CD4-positive, alpha-beta T cell treated with Interleukin-4 for 4 hours (primary cell): ENCODE measurements at regions not wholly inside any gene's neighbourhood (a gene's known extent, or its start where the extent isn't known, plus 50 kb on each side); places are given as distances from the start of the nearest gene placed in this dataset.

Experiments used
- DNase-seq: peaks from one replicate; pipeline ENCODE4 v3.0.0-alpha.2; 2020

- peak; percentile 47 for DNase-seq
Observed at GRCh38 chr1:116232989-116233514, 121.9 kb downstream of the MAB21L3 start.

- DNase-seq: no peak
Observed at GRCh38 chr1:116234429-116234828, 123.2 kb downstream of the MAB21L3 start.

GRCh38 chr1:116239916-116240315, 128.7 kb downstream of the MAB21L3 start:
- no peak for DNase-seq

GRCh38 chr1:116242741-116243140, 130.3 kb upstream of the ATP1A1 start:
- DNase-seq: no peak

- no peak for DNase-seq
Observed at GRCh38 chr1:116243333-116244054, 129.6 kb upstream of the ATP1A1 start.

GRCh38 chr1:116246174-116246573, 126.9 kb upstream of the ATP1A1 start:
- no peak for DNase-seq

- DNase-seq: no peak
Observed at GRCh38 chr1:116252271-116252670, 120.8 kb upstream of the ATP1A1 start.

GRCh38 chr1:116252785-116253184, 120.3 kb upstream of the ATP1A1 start:
- DNase-seq: no peak

GRCh38 chr1:116253566-116254382, 119.3 kb upstream of the ATP1A1 start:
- DNase-seq: no peak

- DNase-seq: no peak
Observed at GRCh38 chr1:116254776-116255175, 118.3 kb upstream of the ATP1A1 start.

GRCh38 chr1:116255486-116256285, 117.4 kb upstream of the ATP1A1 start:
- no peak for DNase-seq

GRCh38 chr1:116256286-116256649, 116.8 kb upstream of the ATP1A1 start:
- DNase-seq: no peak

GRCh38 chr1:116256875-116257274, 116.2 kb upstream of the ATP1A1 start:
- no peak for DNase-seq

GRCh38 chr1:116257341-116257767, 115.7 kb upstream of the ATP1A1 start:
- DNase-seq: no peak

GRCh38 chr1:116257836-116258235, 115.2 kb upstream of the ATP1A1 start:
- no peak for DNase-seq

GRCh38 chr1:116258668-116259419, 114.2 kb upstream of the ATP1A1 start:
- DNase-seq: no peak

GRCh38 chr1:116259663-116260062, 113.4 kb upstream of the ATP1A1 start:
- no peak for DNase-seq

- DNase-seq: no peak
Observed at GRCh38 chr1:116260115-116260514, 112.9 kb upstream of the ATP1A1 start.

- DNase-seq: no peak
Observed at GRCh38 chr1:116260621-116261020, 112.4 kb upstream of the ATP1A1 start.

- no peak for DNase-seq
Observed at GRCh38 chr1:116261227-116261626, 111.8 kb upstream of the ATP1A1 start.

GRCh38 chr1:116262207-116262994, 110.6 kb upstream of the ATP1A1 start:
- DNase-seq: no peak

GRCh38 chr1:116262995-116263385, 110.1 kb upstream of the ATP1A1 start:
- DNase-seq: no peak
